ENCODE measurements at regions not wholly inside any gene's neighbourhood (a gene's known extent, or its start where the extent isn't known, plus 50 kb on each side); places are given as distances from the start of the nearest gene placed in this dataset.

DNA sequence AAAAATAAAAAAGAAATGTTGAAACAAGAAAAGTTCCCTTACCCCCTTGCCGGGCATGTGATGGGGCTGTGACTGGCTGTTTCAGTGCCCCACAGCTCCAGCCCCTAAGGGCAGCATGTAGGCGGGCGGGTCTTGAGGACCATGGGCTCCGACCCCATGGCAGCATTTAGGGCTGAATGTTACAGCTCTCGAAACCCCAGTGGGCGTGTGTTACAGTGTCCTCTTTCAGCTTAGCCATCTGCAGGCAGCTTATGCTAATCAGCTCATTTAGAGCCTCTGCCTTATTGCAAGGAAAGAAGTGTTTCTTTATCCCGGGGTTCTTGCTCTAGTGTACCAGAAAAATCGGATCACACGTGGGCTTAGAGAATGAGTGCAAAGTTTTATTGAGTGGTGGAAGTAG lies 497.4 kb upstream of the CYLC2 start:
- no peak for TF ChIP-seq EZH2 (optimal IDR thresholded peaks at IDR 0.05; ENCODE audit: low read depth, low read length)
- TF ChIP-seq, protein P1, sequence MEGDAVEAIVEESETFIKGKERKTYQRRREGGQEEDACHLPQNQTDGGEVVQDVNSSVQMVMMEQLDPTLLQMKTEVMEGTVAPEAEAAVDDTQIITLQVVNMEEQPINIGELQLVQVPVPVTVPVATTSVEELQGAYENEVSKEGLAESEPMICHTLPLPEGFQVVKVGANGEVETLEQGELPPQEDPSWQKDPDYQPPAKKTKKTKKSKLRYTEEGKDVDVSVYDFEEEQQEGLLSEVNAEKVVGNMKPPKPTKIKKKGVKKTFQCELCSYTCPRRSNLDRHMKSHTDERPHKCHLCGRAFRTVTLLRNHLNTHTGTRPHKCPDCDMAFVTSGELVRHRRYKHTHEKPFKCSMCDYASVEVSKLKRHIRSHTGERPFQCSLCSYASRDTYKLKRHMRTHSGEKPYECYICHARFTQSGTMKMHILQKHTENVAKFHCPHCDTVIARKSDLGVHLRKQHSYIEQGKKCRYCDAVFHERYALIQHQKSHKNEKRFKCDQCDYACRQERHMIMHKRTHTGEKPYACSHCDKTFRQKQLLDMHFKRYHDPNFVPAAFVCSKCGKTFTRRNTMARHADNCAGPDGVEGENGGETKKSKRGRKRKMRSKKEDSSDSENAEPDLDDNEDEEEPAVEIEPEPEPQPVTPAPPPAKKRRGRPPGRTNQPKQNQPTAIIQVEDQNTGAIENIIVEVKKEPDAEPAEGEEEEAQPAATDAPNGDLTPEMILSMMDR (IDR thresholded peaks at IDR 0.05; ENCODE audit: low read length): no peak
